Endometrial microvascular endothelial cells (primary cell): ENCODE measurements at regions not wholly inside any gene's neighbourhood (a gene's known extent, or its start where the extent isn't known, plus 50 kb on each side); places are given as distances from the start of the nearest gene placed in this dataset.

ENCODE experiments used
- in situ Hi-C: cut with HindIII; loops from 2 replicates; pipeline ENCODE4 v1.10.0; 2017; ENCODE audit warnings: low sequenced_read_pairs, low pct_unique_long_range_greater_than_20kb; ENCODE audit errors: inconsistent ontology term

GRCh38 chr16:86067516-86067915 is 168.6 kb downstream of the IRF8 start:
- in situ Hi-C loops = no loop called here

- in situ Hi-C loops = no loop called here
Observed at GRCh38 chr16:86067936-86068335, 169.0 kb downstream of the IRF8 start.

GRCh38 chr16:86068722-86069121 is 169.8 kb downstream of the IRF8 start:
- in situ Hi-C loops = no loop called here

- in situ Hi-C loops = loop anchor here (10.0 kb wide), 2 partner anchors 275 to 445 kb away; partner anchors contain the start of gene FOXF1
Observed at GRCh38 chr16:86069736-86070298, 170.9 kb downstream of the IRF8 start.

- in situ Hi-C loops = loop anchor here (10.0 kb wide), 2 partner anchors 274 to 444 kb away; partner anchors contain the start of gene FOXF1
Observed at GRCh38 chr16:86070484-86070883, 171.5 kb downstream of the IRF8 start.

GRCh38 chr16:86070971-86071370 is 172.0 kb downstream of the IRF8 start:
- in situ Hi-C loops = loop anchor here (10.0 kb wide), 2 partner anchors 274 to 444 kb away; partner anchors contain the start of gene FOXF1

GRCh38 chr16:86071611-86072240 is 172.8 kb downstream of the IRF8 start:
- in situ Hi-C loops = loop anchor here (10.0 kb wide), 2 partner anchors 273 to 443 kb away; partner anchors contain the start of gene FOXF1

- in situ Hi-C loops = loop anchor here (10.0 kb wide), 2 partner anchors 272 to 442 kb away; partner anchors contain the start of gene FOXF1
Observed at GRCh38 chr16:86072328-86073102, 173.6 kb downstream of the IRF8 start.

GRCh38 chr16:86073103-86073625 is 174.2 kb downstream of the IRF8 start:
- in situ Hi-C loops = loop anchor here (10.0 kb wide), 2 partner anchors 272 to 442 kb away; partner anchors contain the start of gene FOXF1

GRCh38 chr16:86073763-86074493 is 175.0 kb downstream of the IRF8 start:
- in situ Hi-C loops = loop anchor here (10.0 kb wide), 2 partner anchors 271 to 441 kb away; partner anchors contain the start of gene FOXF1

GRCh38 chr16:86074651-86075487 is 175.9 kb downstream of the IRF8 start:
- in situ Hi-C loops = loop anchor here (10.0 kb wide), 2 partner anchors 270 to 440 kb away; partner anchors contain the start of gene FOXF1

GRCh38 chr16:86075488-86075785 is 176.5 kb downstream of the IRF8 start:
- in situ Hi-C loops = loop anchor here (10.0 kb wide), 2 partner anchors 269 to 439 kb away; partner anchors contain the start of gene FOXF1

- in situ Hi-C loops = loop anchor here (10.0 kb wide), 2 partner anchors 269 to 439 kb away; partner anchors contain the start of gene FOXF1
Observed at GRCh38 chr16:86075839-86076440, 177.0 kb downstream of the IRF8 start.

- in situ Hi-C loops = loop anchor here (10.0 kb wide), 2 partner anchors 268 to 438 kb away; partner anchors contain the start of gene FOXF1
Observed at GRCh38 chr16:86076606-86077005, 177.6 kb downstream of the IRF8 start.

GRCh38 chr16:86077243-86077940 is 178.4 kb downstream of the IRF8 start:
- in situ Hi-C loops = loop anchor here (10.0 kb wide), 2 partner anchors 267 to 437 kb away; partner anchors contain the start of gene FOXF1

- in situ Hi-C loops = loop anchor here (10.0 kb wide), 2 partner anchors 267 to 437 kb away; partner anchors contain the start of gene FOXF1
Observed at GRCh38 chr16:86078121-86078600, 179.2 kb downstream of the IRF8 start.
